Parathyroid adenoma (tissue), 2 donors: ENCODE measurements at regions not wholly inside any gene's neighbourhood (a gene's known extent, or its start where the extent isn't known, plus 50 kb on each side); places are given as distances from the start of the nearest gene placed in this dataset.

Experiments
- H2AFZ ChIP-seq: fragments of 300-600 bp; sonication (generic); one replicate; pipeline ENCODE4 v1.7.0; 2017; ENCODE audit warnings: antibody characterized with exemption, mild to moderate bottlenecking
- H3K27ac ChIP-seq: fragments of 300-600 bp; sonication (generic); one replicate; pipeline ENCODE4 v1.7.0; 2017
- H3K27me3 ChIP-seq: fragments of 300-600 bp; sonication (generic); one replicate; pipeline ENCODE4 v1.7.0; 2017; ENCODE audit warnings: low read length; ENCODE audit not compliant: control insufficient read depth, insufficient read depth
- H3K36me3 ChIP-seq: fragments of 300-600 bp; sonication (generic); one replicate; pipeline ENCODE4 v1.7.0; 2017; ENCODE audit warnings: low read length; ENCODE audit not compliant: control insufficient read depth, insufficient read depth
- H3K4me1 ChIP-seq: fragments of 300-600 bp; sonication (generic); one replicate; pipeline ENCODE4 v1.7.0; 2017; ENCODE audit warnings: control low read depth
- H3K4me2 ChIP-seq: fragments of 300-600 bp; sonication (generic); one replicate; pipeline ENCODE4 v1.7.0; 2017; ENCODE audit warnings: low read length
- H3K4me3 ChIP-seq: fragments of 300-600 bp; sonication (generic); one replicate; pipeline ENCODE4 v1.7.0; 2017; ENCODE audit warnings: low read depth, low read length
- H3K79me2 ChIP-seq: fragments of 300-600 bp; sonication (generic); one replicate; pipeline ENCODE4 v1.7.0; 2017; ENCODE audit warnings: control low read depth
- H3K9ac ChIP-seq: fragments of 300-600 bp; sonication (generic); one replicate; pipeline ENCODE4 v1.7.0; 2017; ENCODE audit warnings: mild to moderate bottlenecking
- H3K9me3 ChIP-seq: fragments of 300-600 bp; sonication (generic); one replicate; pipeline ENCODE4 v1.7.0; 2017; ENCODE audit warnings: low read length; ENCODE audit not compliant: control insufficient read depth
- CTCF ChIP-seq: fragments of 300-600 bp; sonication (generic); IDR thresholded peaks from one replicate; pipeline ENCODE4 v1.7.0; 2017; ENCODE audit warnings: antibody characterized with exemption, mild to moderate bottlenecking
- donor health status: primary hyperparathyroidism.

- Histone ChIP-seq H3K36me3 (no peaks in the 10 kb centered on the region), H3K9ac (no peak overlapping the region), H3K4me2 (no peak overlapping the region), H3K79me2 (no peaks in the 10 kb centered on the region), H3K27ac (no peak overlapping the region), H3K4me1 (no peaks in the 10 kb centered on the region), H3K9me3 (no peaks in the 10 kb centered on the region), H3K4me3 (no peak overlapping the region), H3K27me3 (no peaks in the 10 kb centered on the region), H2AFZ (no peak overlapping the region)
- no peak for TF ChIP-seq CTCF
Measured at GRCh38 chr9:30851600-30851999, 1532.8 kb upstream of the ACO1 start.

DNA sequence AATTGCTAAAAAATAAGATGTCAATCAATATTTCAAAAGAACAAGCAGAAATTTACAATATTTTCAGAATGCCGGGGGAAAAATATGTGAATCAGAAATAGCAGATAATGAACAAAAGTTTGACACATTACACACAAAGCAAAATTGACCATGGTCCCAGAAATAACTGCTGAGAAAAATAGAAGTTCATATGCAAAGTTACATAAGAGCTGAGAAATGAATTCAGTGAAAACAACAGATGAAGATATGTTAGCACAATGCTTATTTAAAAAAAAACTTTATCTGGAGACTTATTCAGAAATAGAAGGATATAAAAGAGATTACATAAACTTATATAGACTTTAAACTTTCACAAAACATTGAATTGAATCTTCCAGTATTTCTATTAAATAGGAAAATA lies 1483.7 kb upstream of the ACO1 start:
- Histone ChIP-seq H2AFZ (no peak overlapping the region), H3K4me2 (no peak overlapping the region), H3K27me3 (no peaks in the 10 kb centered on the region), H3K79me2 (no peaks in the 10 kb centered on the region), H3K27ac (no peak overlapping the region), H3K9me3 (no peaks in the 10 kb centered on the region), H3K4me3 (no peak overlapping the region), H3K4me1 (no peaks in the 10 kb centered on the region), H3K9ac (no peak overlapping the region), H3K36me3 (no peaks in the 10 kb centered on the region)
- no peak for TF ChIP-seq CTCF

DNA sequence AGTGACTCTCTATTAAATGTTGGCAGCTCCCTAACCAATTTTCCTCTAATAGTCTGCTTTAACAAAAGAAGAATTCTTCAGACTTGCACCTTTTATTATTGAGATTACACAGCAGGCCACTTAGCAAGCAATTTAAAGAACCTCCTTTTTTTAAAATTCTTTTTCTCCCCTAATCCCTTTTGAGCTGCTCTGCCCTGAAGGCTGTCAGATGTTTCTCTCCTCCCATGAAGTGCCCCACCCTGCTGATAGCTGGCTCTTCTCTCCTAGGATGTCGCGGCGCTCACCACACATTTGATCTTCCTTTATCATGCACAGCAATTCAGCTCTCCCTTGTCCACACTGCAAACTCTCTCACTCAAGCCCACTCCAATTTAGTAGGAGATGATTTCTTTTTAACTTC lies 1471.1 kb upstream of the ACO1 start:
- no peak overlapping the region for H3K4me3 ChIP-seq

DNA sequence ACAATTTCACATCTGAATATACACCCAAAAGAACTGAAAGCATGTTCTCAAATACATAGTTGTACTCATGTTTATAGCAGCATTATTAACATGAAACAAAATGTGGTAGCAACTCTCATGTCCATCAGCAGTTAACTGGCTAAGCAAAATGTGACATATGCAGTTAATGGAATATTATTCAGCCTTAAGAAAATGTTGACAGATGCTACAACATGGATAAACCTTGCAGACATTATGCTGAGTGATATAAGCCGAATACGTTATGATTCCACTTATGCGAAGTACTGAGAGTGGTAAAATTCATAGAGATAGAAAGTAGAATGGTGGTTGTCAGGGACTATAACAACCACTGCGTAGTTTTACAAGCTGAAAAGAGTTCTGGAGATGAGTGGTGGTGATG lies 1469.0 kb upstream of the ACO1 start:
- H3K9me3 ChIP-seq: no peaks in the 10 kb centered on the region
- no peaks in the 10 kb centered on the region for H3K27me3 ChIP-seq
- H3K4me2 ChIP-seq: no peak overlapping the region
- no peak for TF ChIP-seq CTCF
- no peak overlapping the region for H3K27ac ChIP-seq
- no peaks in the 10 kb centered on the region for H3K79me2 ChIP-seq
- no peaks in the 10 kb centered on the region for H3K36me3 ChIP-seq
- no peak overlapping the region for H3K9ac ChIP-seq
- H2AFZ ChIP-seq: no peak overlapping the region
- no peak overlapping the region for H3K4me3 ChIP-seq
- H3K4me1 ChIP-seq: no peaks in the 10 kb centered on the region

More for the DNA sequence above, 1471.1 kb upstream of the ACO1 start:
- no peak overlapping the region for H3K27ac ChIP-seq
- no peaks in the 10 kb centered on the region for H3K9me3 ChIP-seq
- H3K36me3 ChIP-seq: no peaks in the 10 kb centered on the region
- no peak overlapping the region for H2AFZ ChIP-seq
- H3K79me2 ChIP-seq: no peaks in the 10 kb centered on the region
- H3K4me1 ChIP-seq: no peaks in the 10 kb centered on the region
- no peak overlapping the region for H3K4me2 ChIP-seq
- no peaks in the 10 kb centered on the region for H3K27me3 ChIP-seq
- no peak for TF ChIP-seq CTCF
- H3K9ac ChIP-seq: no peak overlapping the region

- H3K9ac ChIP-seq: no peak overlapping the region
- no peak overlapping the region for H3K4me3 ChIP-seq
- H3K4me1 ChIP-seq: no peaks in the 10 kb centered on the region
- no peaks in the 10 kb centered on the region for H3K36me3 ChIP-seq
- no peak overlapping the region for H3K27ac ChIP-seq
- H3K27me3 ChIP-seq: no peaks in the 10 kb centered on the region
- H3K9me3 ChIP-seq: no peaks in the 10 kb centered on the region
- no peak for TF ChIP-seq CTCF
- H3K79me2 ChIP-seq: no peaks in the 10 kb centered on the region
- H2AFZ ChIP-seq: no peak overlapping the region
- no peak overlapping the region for H3K4me2 ChIP-seq
Measured at GRCh38 chr9:30925126-30925525, 1459.3 kb upstream of the ACO1 start.
